Activated T-cell treated with anti-CD3 and anti-CD28 coated beads for 48 hours (primary cell): ENCODE measurements at regions not wholly inside any gene's neighbourhood (a gene's known extent, or its start where the extent isn't known, plus 50 kb on each side); places are given as distances from the start of the nearest gene placed in this dataset.
"Not testable (repeated sequence)": the region's sequence is repeated elsewhere in the genome, so short reads cannot be mapped to it uniquely, and the experiment has no call there.

Source experiments
- DNase-seq: peaks from one replicate; pipeline ENCODE4 v3.0.0-alpha.2; 2020; ENCODE audit warnings: low read depth

DNA sequence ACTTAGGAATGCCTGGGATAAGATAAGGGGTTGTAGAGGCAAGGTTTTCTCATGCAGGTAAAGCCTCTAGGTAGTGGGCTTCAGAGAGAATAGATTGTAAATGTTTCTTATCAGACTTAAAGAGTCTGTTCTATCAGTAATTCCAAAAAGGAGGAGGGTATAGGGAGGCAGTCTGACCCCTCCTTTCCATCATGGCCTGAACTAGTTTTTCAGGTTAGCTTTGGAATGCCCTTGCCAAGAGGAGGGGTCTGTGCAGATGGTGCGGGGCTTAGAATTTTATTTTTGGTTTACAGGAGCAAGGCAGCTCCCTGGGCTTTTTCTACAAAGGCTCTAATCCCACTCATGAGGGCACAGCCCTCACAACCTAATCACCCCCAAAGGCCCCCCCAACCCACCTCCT is 135.0 kb downstream of the B3GNT2 start:
- no peak for DNase-seq

GRCh38 chr2:62329797-62330196 is 133.9 kb downstream of the B3GNT2 start:
- no peak for DNase-seq

DNA sequence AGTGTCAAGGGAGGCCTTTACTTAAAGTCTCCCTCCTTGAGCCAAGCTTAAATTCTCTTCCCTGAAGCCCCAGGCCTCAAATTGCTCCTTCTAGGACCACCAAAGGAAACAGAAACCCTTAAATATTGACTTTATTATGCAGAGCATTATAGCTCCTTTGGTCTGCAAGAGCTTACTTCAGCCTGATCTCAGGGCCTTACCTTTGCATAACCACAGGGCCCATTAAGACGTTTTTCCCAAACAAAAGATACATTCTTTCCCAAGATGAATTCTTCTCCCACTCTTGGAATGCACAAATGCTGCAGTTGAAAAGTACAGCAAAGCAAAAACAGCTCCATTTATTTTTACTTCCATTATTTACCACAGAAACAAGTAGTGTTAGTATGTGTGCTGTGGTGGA is 130.8 kb downstream of the B3GNT2 start:
- no peak for DNase-seq

DNA sequence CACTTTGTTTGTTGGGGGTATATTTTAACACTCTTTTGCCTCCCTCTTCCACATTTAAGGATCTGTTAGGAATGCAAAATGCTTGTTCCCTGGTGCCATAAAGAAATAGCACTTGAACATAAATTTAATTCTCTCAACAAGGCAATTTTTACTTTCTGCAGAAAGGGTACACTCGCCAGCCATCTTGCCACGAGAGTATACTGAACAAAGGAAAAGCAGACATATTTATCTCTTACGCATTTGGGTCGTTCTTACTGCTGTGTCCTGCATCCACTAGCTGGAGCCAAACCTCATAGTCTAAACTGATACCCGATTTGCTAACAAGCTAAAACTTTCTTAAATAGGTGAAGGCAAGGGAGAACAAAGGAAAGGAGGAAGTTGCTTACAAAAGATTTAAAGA is 129.5 kb downstream of the B3GNT2 start:
- no peak for DNase-seq

GRCh38 chr2:62321380-62322289 is 125.7 kb downstream of the B3GNT2 start:
- no peak for DNase-seq

GRCh38 chr2:62320657-62321357 is 124.9 kb downstream of the B3GNT2 start:
- DNase-seq, result no peak

GRCh38 chr2:62320137-62320536 is 124.2 kb downstream of the B3GNT2 start:
- DNase-seq, result not testable (repeated sequence)

DNA sequence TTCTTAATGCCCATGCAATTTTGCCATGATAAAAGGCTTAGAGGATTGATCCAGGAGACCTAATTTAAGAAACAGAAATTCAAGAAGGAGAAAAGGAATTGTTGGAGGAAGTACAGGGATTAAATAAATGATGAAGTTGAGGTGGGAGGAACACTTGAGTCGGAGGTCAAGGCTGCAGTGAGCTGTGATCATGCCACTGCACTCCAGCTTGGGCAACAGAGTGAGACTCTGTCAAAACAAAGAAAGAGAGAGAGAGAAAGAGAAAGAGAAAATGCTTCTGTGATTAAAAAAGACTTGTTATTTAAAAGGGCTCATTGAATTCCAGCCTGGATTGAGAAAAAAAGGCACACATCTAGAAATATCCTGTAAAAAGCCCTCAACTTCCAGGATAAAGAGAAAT is 123.2 kb downstream of the B3GNT2 start:
- no peak for DNase-seq

GRCh38 chr2:62315476-62315875 is 119.6 kb downstream of the B3GNT2 start:
- DNase-seq, result no peak

DNA sequence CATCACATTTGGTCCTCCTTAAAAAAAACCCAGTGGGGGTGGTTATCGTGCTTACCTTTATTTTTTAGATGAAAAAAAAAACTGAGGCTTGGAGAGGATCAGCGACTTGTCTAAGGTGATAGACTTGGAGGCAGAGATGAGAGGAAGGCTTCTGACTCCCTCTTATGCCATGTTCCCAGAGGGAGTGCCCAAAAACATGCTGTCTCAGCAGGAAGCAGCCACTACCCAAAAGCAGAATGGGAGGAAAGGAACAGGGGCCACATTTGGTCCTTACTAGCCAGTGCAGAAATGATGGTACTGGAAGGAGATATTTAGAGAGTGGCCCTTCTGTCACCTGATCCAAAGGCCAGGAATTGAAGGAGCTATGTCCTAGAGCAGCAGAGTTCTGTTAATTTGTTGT is 118.4 kb downstream of the B3GNT2 start:
- no peak for DNase-seq

DNA sequence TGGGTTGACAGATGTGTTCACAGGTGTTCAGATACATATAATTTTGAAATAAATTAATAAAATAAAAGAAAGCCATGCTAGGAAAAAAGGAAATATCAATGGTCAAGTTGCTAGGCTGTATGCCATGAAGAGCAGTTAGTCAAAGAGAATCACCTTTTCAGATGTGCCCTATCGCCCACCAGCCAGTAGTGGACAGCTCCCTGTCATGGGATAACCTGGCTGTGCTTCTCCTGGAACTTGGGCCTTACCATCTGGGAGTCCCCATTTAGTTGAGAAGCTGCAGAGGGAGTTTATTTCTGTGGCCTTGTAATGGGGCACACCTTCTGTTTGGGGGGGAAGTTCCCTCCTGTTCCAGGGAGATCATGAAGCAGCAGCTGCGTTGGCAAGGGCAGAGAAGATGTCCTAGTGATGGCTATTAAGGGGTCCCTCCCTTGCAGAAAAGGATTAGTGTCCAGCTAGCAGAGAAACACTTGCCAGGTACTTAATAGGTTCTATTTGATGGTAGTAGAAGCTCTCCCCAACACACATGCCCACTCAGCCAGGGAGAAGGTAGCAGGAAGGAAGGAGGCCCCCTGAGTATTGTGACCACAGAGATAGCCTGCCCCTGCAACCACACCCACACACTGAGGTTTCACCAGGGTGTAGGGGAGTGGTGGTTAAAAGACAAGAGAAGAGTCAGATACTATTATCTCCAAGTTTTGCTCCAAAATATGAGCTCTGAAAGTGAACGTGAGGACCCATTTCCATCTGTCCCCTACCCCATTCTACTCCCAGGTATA is 117.7 kb downstream of the B3GNT2 start:
- DNase-seq, result no peak

- no peak for DNase-seq
Observed at GRCh38 chr2:62309465-62310091, 113.7 kb downstream of the B3GNT2 start.

DNA sequence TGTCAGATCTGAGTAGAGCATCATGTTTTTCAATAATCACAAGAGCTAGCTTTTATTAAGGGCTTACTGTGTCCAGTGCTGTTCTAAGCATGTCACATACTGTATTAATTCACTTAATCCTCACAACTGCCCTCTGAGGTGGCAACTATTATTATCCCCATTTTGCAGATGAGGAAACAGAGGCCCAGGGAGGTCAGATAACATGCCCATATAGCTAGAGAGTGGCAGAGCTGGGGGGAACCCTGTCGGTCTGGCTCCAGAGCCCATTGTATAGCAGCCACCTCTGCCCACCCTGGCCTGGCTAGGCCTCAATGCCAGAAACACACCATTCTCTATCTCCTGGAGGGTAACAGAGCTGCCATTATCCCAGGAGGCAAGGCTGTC is 113.2 kb downstream of the B3GNT2 start:
- no peak for DNase-seq

DNA sequence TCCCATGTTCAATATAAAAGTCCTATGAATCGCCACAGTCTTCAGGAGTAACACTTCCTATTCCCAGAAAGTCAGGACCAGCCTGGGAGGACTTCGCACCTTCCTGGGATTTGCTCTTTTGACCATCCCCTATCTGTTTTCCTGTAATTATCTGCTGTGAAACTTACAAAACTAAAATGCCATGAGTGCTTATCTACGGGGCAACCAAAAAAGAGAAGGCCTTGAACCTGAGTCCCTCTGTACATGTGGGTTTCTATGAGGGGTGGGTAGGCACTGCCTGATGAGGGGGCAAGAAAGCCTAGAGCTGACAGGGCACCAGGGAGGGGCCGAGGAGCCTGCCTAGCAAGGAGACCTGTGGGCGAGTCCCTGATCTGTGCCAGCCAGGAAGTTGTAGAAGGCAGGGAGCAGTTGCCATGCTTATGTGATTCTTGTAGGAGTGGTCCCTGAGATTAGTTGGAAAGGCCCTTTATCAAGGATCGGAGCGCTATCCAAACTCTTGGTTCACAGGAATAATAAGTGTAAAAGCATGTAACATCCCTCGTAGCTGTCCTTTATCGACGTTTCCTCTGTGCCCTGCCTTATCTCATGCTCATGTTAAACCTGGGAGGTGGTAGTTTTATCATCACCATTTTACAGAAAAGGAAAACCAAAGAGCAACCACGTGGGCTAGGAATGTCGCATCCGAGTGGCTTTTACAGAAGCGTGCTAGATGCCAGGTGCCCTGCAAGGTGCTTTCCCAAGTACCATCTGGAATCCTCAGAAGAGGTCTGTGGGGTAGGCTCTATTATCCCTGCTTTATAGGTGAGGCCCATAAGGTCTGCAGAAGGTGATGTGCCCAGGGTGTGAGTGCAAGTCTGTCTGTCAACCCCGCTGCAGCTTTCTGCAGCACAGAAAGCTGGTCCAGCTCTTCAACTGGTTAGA is 111.8 kb downstream of the B3GNT2 start:
- no peak for DNase-seq

DNA sequence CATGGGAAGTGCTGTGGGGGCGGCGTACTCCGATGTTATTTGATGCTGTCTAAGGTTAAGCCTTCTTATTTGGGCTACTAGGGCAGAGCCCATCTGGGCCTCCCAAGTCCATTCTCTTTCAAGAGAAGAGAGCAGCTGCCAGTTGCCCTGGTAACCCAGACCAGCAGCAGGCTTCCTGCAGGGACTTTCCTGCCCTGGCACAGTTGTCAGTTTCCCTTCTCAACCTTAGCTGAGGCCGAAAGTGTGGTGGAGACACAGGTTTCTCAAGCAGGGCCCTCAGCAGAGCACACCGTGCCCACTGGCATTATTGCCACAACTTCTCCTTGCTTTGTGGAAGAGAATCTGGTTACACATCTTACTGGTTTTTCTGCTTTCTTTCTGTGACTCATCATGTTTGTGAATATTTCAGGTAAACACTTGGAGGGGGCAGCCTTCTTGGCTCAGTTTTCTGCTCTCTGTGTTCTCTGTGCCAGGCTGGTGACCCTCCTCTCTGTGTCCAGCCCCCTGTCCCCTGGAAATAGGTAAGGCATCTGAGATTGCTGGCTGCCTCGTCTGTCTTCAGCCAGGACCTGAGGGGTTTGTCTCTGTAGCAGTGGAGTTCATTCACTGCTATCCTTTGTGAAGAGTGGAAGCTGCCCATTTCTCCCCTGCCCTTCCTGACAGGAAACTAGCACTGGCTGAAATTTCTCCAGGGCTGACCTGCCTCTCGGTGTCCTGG is 111.0 kb downstream of the B3GNT2 start:
- DNase-seq, result peak; percentile 29

DNA sequence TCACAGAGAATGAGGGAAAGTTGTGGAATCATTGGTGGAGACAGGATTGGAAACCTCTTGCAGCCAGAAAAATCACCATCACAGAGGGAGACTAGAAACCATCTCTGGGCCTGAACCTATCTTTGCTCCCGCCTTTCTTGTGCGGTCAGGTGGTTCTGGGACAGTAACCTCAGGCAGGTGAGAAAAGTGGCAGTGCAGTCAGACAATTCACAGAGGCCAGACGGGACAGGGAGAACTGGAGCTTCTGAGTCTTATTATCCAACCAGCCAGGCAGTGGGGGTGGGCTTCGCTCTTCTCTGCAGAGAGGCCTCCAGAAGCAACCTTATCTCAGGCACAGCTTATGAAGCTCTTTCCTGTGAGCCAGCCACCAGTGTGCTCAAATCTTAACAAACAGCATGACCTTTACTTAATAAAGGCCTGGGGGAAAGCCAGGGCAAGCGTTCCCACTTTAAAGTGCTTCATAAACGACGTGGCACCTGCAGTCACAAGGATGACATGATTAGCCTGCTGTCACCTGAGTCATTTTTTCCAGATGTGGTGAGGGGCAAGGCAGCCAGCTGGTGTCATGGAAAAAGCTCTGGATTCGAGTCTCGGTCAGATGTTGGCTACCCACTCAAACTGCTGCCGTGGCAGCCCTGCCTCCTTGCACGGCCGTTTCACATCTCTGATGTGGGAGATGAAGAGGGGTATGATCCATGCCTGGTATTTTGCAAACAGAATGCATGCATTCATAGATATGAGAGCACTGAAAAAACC is 109.7 kb downstream of the B3GNT2 start:
- DNase-seq, result peak; percentile 69

DNA sequence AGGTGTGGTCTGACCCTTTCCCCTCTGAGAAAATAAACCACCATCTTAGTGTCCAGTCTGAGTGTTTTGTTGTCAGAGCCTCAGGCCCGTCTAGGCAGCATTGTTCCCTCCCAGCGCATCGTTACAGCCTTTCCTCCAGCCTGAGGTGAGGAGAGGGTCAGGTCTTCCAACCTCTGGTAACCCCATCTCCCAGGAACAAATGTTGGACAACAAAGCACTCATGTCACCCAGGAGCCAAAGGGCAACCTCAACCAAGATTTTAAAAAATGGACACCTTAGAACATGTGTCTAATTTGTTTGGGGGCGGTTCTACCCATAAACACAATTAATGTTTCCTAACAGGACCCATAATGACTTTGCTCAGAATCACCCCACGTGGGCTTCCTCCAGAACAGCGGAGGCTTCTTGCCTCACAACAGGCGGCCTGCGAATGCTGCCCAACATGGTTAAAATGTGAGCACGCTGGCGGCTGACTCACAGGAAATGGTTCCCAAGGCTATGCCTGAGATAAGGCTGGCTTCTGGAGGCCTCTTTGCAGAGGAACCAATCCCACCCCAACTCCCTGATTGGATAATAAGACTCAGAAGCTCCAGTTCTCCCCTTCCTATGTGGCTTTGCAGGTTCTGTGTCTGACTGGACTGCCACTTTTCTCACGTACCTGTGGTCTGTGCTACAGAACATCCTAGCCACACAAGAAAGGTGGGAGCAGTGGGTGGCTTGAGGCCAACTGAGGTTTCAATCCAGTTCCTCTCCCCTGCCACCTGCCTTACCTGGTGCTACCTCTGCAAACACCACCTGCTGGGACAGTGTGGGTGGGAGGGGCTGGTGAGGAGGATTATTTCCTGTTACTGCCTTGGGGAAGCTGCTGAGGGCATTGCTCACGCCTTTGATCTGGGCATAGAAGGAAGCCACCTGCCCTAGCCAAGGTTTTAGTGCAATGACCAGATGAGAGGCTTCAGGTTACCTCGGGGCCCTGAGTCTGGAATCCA is 108.8 kb downstream of the B3GNT2 start:
- peak; percentile 56 for DNase-seq

DNA sequence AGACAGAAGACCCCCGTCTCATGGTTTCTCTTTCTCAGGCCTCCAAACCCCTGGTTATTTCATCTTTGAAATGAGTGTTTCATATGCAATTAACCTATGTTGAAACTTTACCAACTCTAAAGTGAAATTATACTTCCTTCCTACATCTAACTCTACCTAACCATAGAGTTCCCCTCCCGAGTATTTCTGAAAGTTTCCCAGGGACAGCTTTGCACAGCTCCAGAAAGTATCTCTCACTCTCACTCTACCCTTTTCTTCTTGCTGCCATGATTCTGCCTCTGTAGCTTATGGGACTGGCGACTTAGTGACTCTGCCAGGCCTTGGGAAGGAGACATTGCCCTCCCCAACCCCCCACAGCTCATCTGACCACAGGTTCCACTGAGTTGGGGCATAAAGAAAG is 107.9 kb downstream of the B3GNT2 start:
- no peak for DNase-seq
